OCI-LY3 (cell line): ENCODE measurements at regions not wholly inside any gene's neighbourhood (a gene's known extent, or its start where the extent isn't known, plus 50 kb on each side); places are given as distances from the start of the nearest gene placed in this dataset.

ENCODE experiments used
- H2AFZ ChIP-seq: fragments of 200-600, 300-600 bp; shearing (Covaris generic); 2 replicates; pipeline ENCODE4 v1.6.0; 2014; ENCODE audit warnings: antibody characterized with exemption, low read depth, low read length
- H3K27ac ChIP-seq: fragments of 200-600, 300-600 bp; sonication (generic); 2 replicates; pipeline ENCODE4 v1.5.1; 2014; ENCODE audit warnings: mild to moderate bottlenecking, low read length, moderate library complexity, mixed read lengths
- H3K27me3 ChIP-seq: fragments of 200-600, 300-600 bp; sonication (generic); 2 replicates; pipeline ENCODE4 v1.6.1; 2014; ENCODE audit warnings: low read depth, low read length, mixed read lengths
- H3K36me3 ChIP-seq: fragments of 200-600, 300-600 bp; sonication (generic); replicated peaks from 2 replicates; pipeline ENCODE3; 2014; ENCODE audit warnings: low read depth, low read length, mixed read lengths
- H3K4me1 ChIP-seq: fragments of 300-600, 200-600 bp; sonication (generic); 2 replicates; pipeline ENCODE4 v1.6.1; 2014; ENCODE audit warnings: low read length, mixed read lengths
- H3K4me2 ChIP-seq: fragments of 200-600, 300-600 bp; sonication (generic); 2 replicates; pipeline ENCODE4 v1.6.1; 2014; ENCODE audit warnings: low read length, mixed read lengths
- H3K4me3 ChIP-seq: fragments of 300-600, 200-600 bp; sonication (generic); 2 replicates; pipeline ENCODE4 v1.5.1; 2014; ENCODE audit warnings: antibody characterized with exemption, mild to moderate bottlenecking, low read length, moderate library complexity
- H3K79me2 ChIP-seq: fragments of 300-600, 200-600 bp; shearing (Covaris generic); 2 replicates; pipeline ENCODE4 v1.6.1; 2014; ENCODE audit warnings: mild to moderate bottlenecking, low read length, mixed read lengths
- H3K9ac ChIP-seq: fragments of 300-600, 200-600 bp; shearing (Covaris generic); 2 replicates; pipeline ENCODE4 v1.6.0; 2014; ENCODE audit warnings: mild to moderate bottlenecking, low read length, moderate library complexity
- H3K9me3 ChIP-seq: fragments of 200-600, 300-600 bp; shearing (Covaris generic); 2 replicates; pipeline ENCODE4 v1.6.1; 2014; ENCODE audit warnings: low read length, mixed read lengths; ENCODE audit not compliant: insufficient read depth
- H4K20me1 ChIP-seq: fragments of 200-600, 300-600 bp; sonication (generic); 2 replicates; pipeline ENCODE4 v1.6.1; 2016; ENCODE audit warnings: low read length, mixed read lengths; ENCODE audit not compliant: insufficient read depth
- EZH2phosphoT487 ChIP-seq: fragments of 200-600 bp; shearing (Covaris generic); IDR thresholded peaks from 2 replicates; pipeline ENCODE4 v1.6.1; 2018; ENCODE audit warnings: antibody characterized with exemption, mixed run types, low read depth
- TF ChIP-seq, protein P1 (sequence below): fragments of 200-600, 300-600 bp; sonication (generic); IDR thresholded peaks from 2 replicates; pipeline ENCODE4 v1.5.1; 2014; ENCODE audit warnings: antibody characterized with exemption, low read length, low read depth

DNA sequence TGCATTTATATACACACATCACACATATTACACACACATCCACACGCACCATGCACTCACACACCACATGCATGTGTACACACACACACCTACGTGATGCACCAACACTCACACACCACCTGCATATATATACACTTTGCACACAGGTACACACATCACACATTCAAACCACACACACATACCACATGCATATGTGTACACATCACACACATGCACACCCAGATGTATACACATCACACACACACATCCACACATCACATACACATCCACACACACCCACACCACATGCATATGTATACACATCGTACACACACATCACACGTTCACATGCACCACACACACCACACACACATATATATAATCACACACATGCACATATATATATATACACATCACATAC lies 281.8 kb downstream of the IRF8 start:
- H3K4me3 ChIP-seq = no peak overlapping the region
- H3K4me2 ChIP-seq = no peak overlapping the region
- H3K36me3 ChIP-seq = no peaks in the 10 kb centered on the region
- peaks cover 6% of the 10 kb centered on the region for H3K27me3 ChIP-seq
- H3K9me3 ChIP-seq = no peaks in the 10 kb centered on the region
- H3K79me2 ChIP-seq = no peaks in the 10 kb centered on the region
- H3K4me1 ChIP-seq = no peaks in the 10 kb centered on the region
- H2AFZ ChIP-seq = no peak overlapping the region
- no peak overlapping the region for H3K27ac ChIP-seq
- TF ChIP-seq, protein P1, sequence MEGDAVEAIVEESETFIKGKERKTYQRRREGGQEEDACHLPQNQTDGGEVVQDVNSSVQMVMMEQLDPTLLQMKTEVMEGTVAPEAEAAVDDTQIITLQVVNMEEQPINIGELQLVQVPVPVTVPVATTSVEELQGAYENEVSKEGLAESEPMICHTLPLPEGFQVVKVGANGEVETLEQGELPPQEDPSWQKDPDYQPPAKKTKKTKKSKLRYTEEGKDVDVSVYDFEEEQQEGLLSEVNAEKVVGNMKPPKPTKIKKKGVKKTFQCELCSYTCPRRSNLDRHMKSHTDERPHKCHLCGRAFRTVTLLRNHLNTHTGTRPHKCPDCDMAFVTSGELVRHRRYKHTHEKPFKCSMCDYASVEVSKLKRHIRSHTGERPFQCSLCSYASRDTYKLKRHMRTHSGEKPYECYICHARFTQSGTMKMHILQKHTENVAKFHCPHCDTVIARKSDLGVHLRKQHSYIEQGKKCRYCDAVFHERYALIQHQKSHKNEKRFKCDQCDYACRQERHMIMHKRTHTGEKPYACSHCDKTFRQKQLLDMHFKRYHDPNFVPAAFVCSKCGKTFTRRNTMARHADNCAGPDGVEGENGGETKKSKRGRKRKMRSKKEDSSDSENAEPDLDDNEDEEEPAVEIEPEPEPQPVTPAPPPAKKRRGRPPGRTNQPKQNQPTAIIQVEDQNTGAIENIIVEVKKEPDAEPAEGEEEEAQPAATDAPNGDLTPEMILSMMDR = no peak
- no peak for TF ChIP-seq EZH2phosphoT487
- no peaks in the 10 kb centered on the region for H4K20me1 ChIP-seq
- H3K9ac ChIP-seq = no peak overlapping the region

DNA sequence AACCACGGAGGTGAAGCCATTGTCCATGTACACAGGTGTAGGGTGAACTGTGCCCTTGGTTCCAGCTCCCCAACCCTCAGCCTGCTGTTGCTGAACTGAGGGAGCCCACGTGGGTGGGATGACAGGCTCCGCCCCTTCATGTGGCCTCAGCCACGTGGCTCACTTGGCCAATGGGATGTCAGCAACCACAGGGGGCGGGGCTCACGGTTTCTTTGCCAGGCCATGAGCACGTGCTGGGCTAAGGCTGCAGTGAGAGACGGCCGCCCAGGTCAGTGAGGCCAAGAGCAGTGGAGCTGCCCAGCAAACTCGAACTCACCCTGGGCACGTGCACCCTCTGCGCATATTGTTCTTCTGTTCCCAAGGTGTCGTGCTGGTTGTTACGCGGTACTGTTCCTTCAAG lies 282.6 kb downstream of the IRF8 start:
- Histone ChIP-seq H2AFZ (no peak overlapping the region), H3K36me3 (no peaks in the 10 kb centered on the region), H3K79me2 (no peaks in the 10 kb centered on the region), H3K9me3 (no peaks in the 10 kb centered on the region), H3K27me3 (peaks cover 6% of the 10 kb centered on the region), H3K27ac (no peak overlapping the region), H3K4me3 (no peak overlapping the region), H3K4me2 (no peak overlapping the region), H3K9ac (no peak overlapping the region), H3K4me1 (no peaks in the 10 kb centered on the region), H4K20me1 (no peaks in the 10 kb centered on the region)
- TF ChIP-seq, protein P1 = no peak
- TF ChIP-seq EZH2phosphoT487 = no peak

DNA sequence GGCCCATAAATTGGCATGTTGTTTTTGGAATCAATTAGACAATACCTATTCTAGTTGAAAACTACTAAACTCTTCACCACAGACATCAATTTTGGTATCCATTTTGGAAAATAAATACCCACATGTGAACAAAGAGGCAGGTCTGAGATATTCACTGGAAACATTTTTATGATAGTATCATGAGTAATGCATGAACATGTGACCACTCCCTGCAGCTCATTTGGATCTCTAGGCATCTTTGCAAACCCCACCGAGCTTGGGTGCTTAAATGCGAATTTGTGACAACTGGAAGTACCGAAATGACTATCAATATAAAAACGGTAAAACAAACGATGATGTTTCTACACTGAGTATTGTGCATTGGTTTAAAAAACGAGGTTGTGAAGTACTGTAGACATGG lies 285.2 kb downstream of the IRF8 start:
- Histone ChIP-seq H3K9me3 (no peaks in the 10 kb centered on the region), H3K4me3 (no peak overlapping the region), H3K79me2 (no peaks in the 10 kb centered on the region), H4K20me1 (no peaks in the 10 kb centered on the region), H3K9ac (no peak overlapping the region), H3K4me2 (no peak overlapping the region), H2AFZ (no peak overlapping the region), H3K27ac (no peak overlapping the region), H3K4me1 (no peaks in the 10 kb centered on the region), H3K36me3 (no peaks in the 10 kb centered on the region), H3K27me3 (peaks cover 13% of the 10 kb centered on the region)
- TF ChIP-seq EZH2phosphoT487 = no peak
- TF ChIP-seq, protein P1 = no peak

DNA sequence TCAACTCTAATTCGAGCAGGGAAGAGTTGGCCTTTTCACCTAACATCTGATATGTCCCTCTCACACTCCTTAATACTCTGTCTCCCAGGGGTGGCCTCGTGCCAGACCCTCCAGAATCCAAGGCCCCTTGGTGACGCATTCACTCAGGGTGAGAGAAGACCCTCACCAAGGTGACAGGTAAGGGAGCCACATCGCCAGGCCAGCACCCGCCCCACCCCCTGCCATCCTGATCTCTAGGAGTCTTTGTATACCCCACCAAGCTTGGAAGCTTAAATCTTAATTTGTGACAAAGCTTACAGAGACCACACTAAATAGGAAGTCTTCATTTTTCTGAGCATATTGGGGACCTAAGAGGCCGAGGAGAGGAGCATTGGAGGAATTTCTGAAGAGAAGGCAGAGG lies 286.1 kb downstream of the IRF8 start:
- no peaks in the 10 kb centered on the region for H3K4me1 ChIP-seq
- no peak overlapping the region for H3K9ac ChIP-seq
- no peak overlapping the region for H3K4me3 ChIP-seq
- no peak overlapping the region for H3K4me2 ChIP-seq
- no peak overlapping the region for H3K27ac ChIP-seq
- no peaks in the 10 kb centered on the region for H3K36me3 ChIP-seq
- H3K9me3 ChIP-seq = no peaks in the 10 kb centered on the region
- H3K27me3 ChIP-seq = peaks cover 19% of the 10 kb centered on the region
- no peaks in the 10 kb centered on the region for H4K20me1 ChIP-seq
- H3K79me2 ChIP-seq = no peaks in the 10 kb centered on the region
- TF ChIP-seq, protein P1 = no peak
- TF ChIP-seq EZH2phosphoT487 = no peak
- no peak overlapping the region for H2AFZ ChIP-seq
